ENCODE measurements at regions not wholly inside any gene's neighbourhood (a gene's known extent, or its start where the extent isn't known, plus 50 kb on each side); places are given as distances from the start of the nearest gene placed in this dataset.

DNA sequence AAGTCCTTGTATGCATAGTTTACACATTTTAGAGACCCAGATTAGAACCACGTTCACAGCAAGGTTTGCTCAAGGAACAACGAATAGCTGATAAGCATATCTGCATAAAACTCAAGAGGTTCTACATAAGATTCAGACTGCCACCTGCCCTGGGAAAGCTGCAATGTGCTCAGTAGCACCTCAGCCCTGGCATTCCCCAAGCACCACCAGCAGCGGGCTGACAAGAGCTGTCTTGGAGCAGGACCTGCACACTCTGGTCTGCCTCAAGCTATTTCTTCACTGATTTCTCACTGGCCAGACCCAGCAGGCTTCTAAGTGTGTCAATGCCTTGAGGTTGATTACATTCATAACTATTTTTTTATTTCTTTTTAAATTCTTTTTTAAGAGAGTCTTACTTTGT lies 65.8 kb upstream of the UQCRFS1 start:
- POLR2A ChIA-PET = no interaction called here
- H3K9ac ChIP-seq (ENCODE audit: low read length) = no peak overlapping the region
- no peak overlapping the region for H2AFZ ChIP-seq (ENCODE audit: insufficient read depth, low read depth, low read length, poor library complexity, severe bottlenecking)
- H3K9me3 ChIP-seq (ENCODE audit: control extremely low read depth in 1 of 3, control insufficient read depth in 2 of 3, insufficient read depth in 1 of 3, low read length in 2 of 3) = peaks cover 0 to 6% (median 0%) of the 10 kb centered on the region in 3 donors
- peaks cover 19% of the 10 kb centered on the region for H3K27me3 Mint-ChIP-seq
- peaks cover 7% of the 10 kb centered on the region for H3K4me1 Mint-ChIP-seq
- 47% methylated on average over 3 of the region's 3 CpGs for WGBS (ENCODE audit: insufficient coverage)
- H3K27me3 ChIP-seq (replicated peaks in 1 of 4; ENCODE audit: control extremely low read depth in 1 of 4, control insufficient read depth in 3 of 4, insufficient read depth in 4 of 4, low read length in 3 of 4) = no peaks in the 10 kb centered on the region
- no peaks in the 10 kb centered on the region for H3K9me3 Mint-ChIP-seq (ENCODE audit: insufficient read depth)
- no peaks in the 10 kb centered on the region for H3K4me1 ChIP-seq (ENCODE audit: control insufficient read depth in 2 of 2, insufficient read depth in 2 of 2, low read length in 2 of 2)
- ATAC-seq (ENCODE audit: low read depth) (no peak), DNase-seq (no peak)
- CTCF ChIA-PET = interaction anchor here (0.6 kb wide), 1 partner anchor 47 kb away, joined by 3 read pairs; no protein-coding TSS in a partner anchor
- H3K27ac Mint-ChIP-seq = no peak overlapping the region
- H3K4me3 ChIP-seq (ENCODE audit: control extremely low read depth in 1 of 5, extremely low read depth in 1 of 5, insufficient read depth in 1 of 5, low read depth in 2 of 5, low read length in 4 of 5) = no peak overlapping the region
- TF ChIP-seq, protein P1, sequence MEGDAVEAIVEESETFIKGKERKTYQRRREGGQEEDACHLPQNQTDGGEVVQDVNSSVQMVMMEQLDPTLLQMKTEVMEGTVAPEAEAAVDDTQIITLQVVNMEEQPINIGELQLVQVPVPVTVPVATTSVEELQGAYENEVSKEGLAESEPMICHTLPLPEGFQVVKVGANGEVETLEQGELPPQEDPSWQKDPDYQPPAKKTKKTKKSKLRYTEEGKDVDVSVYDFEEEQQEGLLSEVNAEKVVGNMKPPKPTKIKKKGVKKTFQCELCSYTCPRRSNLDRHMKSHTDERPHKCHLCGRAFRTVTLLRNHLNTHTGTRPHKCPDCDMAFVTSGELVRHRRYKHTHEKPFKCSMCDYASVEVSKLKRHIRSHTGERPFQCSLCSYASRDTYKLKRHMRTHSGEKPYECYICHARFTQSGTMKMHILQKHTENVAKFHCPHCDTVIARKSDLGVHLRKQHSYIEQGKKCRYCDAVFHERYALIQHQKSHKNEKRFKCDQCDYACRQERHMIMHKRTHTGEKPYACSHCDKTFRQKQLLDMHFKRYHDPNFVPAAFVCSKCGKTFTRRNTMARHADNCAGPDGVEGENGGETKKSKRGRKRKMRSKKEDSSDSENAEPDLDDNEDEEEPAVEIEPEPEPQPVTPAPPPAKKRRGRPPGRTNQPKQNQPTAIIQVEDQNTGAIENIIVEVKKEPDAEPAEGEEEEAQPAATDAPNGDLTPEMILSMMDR (IDR thresholded peaks at IDR 0.05) = no peak
- TF ChIP-seq EZH2 (IDR thresholded peaks at IDR 0.05; ENCODE audit: borderline replicate concordance, insufficient read depth, low read depth, low read length, poor library complexity, severe bottlenecking) = no peak
- H3K4me3 Mint-ChIP-seq = no peak overlapping the region
- no peaks in the 10 kb centered on the region for H3K79me2 ChIP-seq (ENCODE audit: control insufficient read depth, insufficient read depth, low read length)
- H4K20me1 ChIP-seq (ENCODE audit: control insufficient read depth, insufficient read depth, low read length, poor library complexity, severe bottlenecking) = no peaks in the 10 kb centered on the region
- intact Hi-C loops (cut with micrococcal nuclease) = no loop called here
- no peaks in the 10 kb centered on the region for H3K36me3 ChIP-seq (replicated peaks in 1 of 2; ENCODE audit: control extremely low read depth in 1 of 2, control insufficient read depth in 1 of 2, extremely low read depth in 1 of 2, insufficient read depth in 2 of 2, low read length in 1 of 2)
- no peak overlapping the region for H3K27ac ChIP-seq (ENCODE audit: low read length in 2 of 2)
- no peak overlapping the region for H3K4me2 ChIP-seq (replicated peaks; ENCODE audit: low read depth, low read length, poor library complexity, severe bottlenecking)

DNA sequence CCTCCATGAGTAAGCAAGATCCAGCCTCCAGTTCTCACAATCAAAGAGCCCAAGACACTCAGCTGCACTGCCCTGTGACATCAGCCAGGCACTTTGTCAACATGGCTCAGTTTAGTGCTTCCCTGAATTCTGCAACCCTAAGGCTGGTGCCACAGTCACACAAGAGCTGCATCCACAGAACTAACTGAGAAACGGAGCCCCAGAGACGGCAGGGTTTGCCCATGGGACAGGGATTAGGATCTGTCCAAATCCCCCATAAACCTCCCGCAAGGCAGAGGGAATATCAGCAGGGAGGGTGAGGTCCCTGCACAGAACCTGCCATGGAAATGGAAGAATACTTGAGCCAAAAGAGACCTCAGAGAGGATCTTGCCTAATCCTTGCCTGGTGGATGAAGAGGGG lies 70.4 kb upstream of the UQCRFS1 start:
- Histone ChIP-seq H3K4me1 (ENCODE audit: control insufficient read depth in 2 of 2, insufficient read depth in 2 of 2, low read length in 2 of 2) (no peaks in the 10 kb centered on the region), H3K79me2 (ENCODE audit: control insufficient read depth, insufficient read depth, low read length) (no peaks in the 10 kb centered on the region), H3K9me3 (ENCODE audit: control extremely low read depth in 1 of 3, control insufficient read depth in 2 of 3, insufficient read depth in 1 of 3, low read length in 2 of 3) (peaks cover 0 to 4% (median 0%) of the 10 kb centered on the region in 3 donors), H4K20me1 (ENCODE audit: control insufficient read depth, insufficient read depth, low read length, poor library complexity, severe bottlenecking) (no peaks in the 10 kb centered on the region), H3K4me2 (replicated peaks; ENCODE audit: low read depth, low read length, poor library complexity, severe bottlenecking) (no peak overlapping the region), H3K9ac (ENCODE audit: low read length) (no peak overlapping the region), H3K4me3 (ENCODE audit: control extremely low read depth in 1 of 5, extremely low read depth in 1 of 5, insufficient read depth in 1 of 5, low read depth in 2 of 5, low read length in 4 of 5) (no peak overlapping the region), H3K27ac (ENCODE audit: low read length in 2 of 2) (no peak overlapping the region), H2AFZ (ENCODE audit: insufficient read depth, low read depth, low read length, poor library complexity, severe bottlenecking) (no peak overlapping the region), H3K27me3 (replicated peaks in 1 of 4; ENCODE audit: control extremely low read depth in 1 of 4, control insufficient read depth in 3 of 4, insufficient read depth in 4 of 4, low read length in 3 of 4) (no peaks in the 10 kb centered on the region), H3K36me3 (replicated peaks in 1 of 2; ENCODE audit: control extremely low read depth in 1 of 2, control insufficient read depth in 1 of 2, extremely low read depth in 1 of 2, insufficient read depth in 2 of 2, low read length in 1 of 2) (no peaks in the 10 kb centered on the region)
- Mint-ChIP-seq H3K27ac (no peak overlapping the region), H3K9me3 (ENCODE audit: insufficient read depth) (no peaks in the 10 kb centered on the region), H3K27me3 (peaks cover 19% of the 10 kb centered on the region), H3K4me3 (no peak overlapping the region), H3K4me1 (no peaks in the 10 kb centered on the region)
- intact Hi-C loops (cut with micrococcal nuclease) = no loop called here
- no peak for DNase-seq
- ChIA-PET POLR2A (no interaction called here), CTCF (interaction anchor here (1.1 kb wide), 1 partner anchor 21 kb away, joined by 4 read pairs; no protein-coding TSS in a partner anchor)
- ATAC-seq (ENCODE audit: low read depth) = no peak
- TF ChIP-seq, protein P1 (IDR thresholded peaks at IDR 0.05) = no peak
- TF ChIP-seq EZH2 (IDR thresholded peaks at IDR 0.05; ENCODE audit: borderline replicate concordance, insufficient read depth, low read depth, low read length, poor library complexity, severe bottlenecking) = no peak
- 50% methylated on average over 2 of the region's 3 CpGs for WGBS (ENCODE audit: insufficient coverage)
